GM18507 (cell line): ENCODE measurements at regions not wholly inside any gene's neighbourhood (a gene's known extent, or its start where the extent isn't known, plus 50 kb on each side); places are given as distances from the start of the nearest gene placed in this dataset.
A peak's percentile ranks its signal among the peaks of the same experiment; 100 is the strongest.
"Not testable (repeated sequence)": the region's sequence is repeated elsewhere in the genome, so short reads cannot be mapped to it uniquely, and the experiment has no call there.

ENCODE experiments used
- DNase-seq: peaks from one replicate; pipeline ENCODE4 v3.0.0; 2011; ENCODE audit warnings: low read depth; ENCODE audit not compliant: insufficient read length; ENCODE audit errors: extremely low spot score
- FAIRE-seq: peaks from 2 replicates; lab custom pipeline; 2011; peaks lifted over from hg19 to GRCh38; lab: Jason Lieb, UNC

GRCh38 chr9:85487872-85488271 is 253.9 kb downstream of the AGTPBP1 start:
- no peak for DNase-seq

GRCh38 chr9:85484235-85484634 is 257.5 kb downstream of the AGTPBP1 start:
- FAIRE-seq (no peak), DNase-seq (no peak)

More at GRCh38 chr9:85487872-85488271, 253.9 kb downstream of the AGTPBP1 start:
- no peak for FAIRE-seq

- no peak for DNase-seq
- no peak for FAIRE-seq
These were observed 258.5 kb downstream of the AGTPBP1 start for GRCh38 chr9:85483208-85483607.

GRCh38 chr9:85479305-85479704 is 262.4 kb downstream of the AGTPBP1 start:
- DNase-seq (no peak), FAIRE-seq (no peak)

- no peak for DNase-seq
- FAIRE-seq, result no peak
These were observed 262.9 kb downstream of the AGTPBP1 start for GRCh38 chr9:85478847-85479246.

- FAIRE-seq, result not testable (repeated sequence)
These were observed 266.9 kb downstream of the AGTPBP1 start for GRCh38 chr9:85474896-85475295.

GRCh38 chr9:85471791-85472190 is 270.0 kb downstream of the AGTPBP1 start:
- no peak for FAIRE-seq

More at GRCh38 chr9:85474896-85475295, 266.9 kb downstream of the AGTPBP1 start:
- DNase-seq, result not testable (repeated sequence)

GRCh38 chr9:85469041-85469440 is 272.7 kb downstream of the AGTPBP1 start:
- FAIRE-seq, result no peak
- DNase-seq, result no peak

More at GRCh38 chr9:85471791-85472190, 270.0 kb downstream of the AGTPBP1 start:
- no peak for DNase-seq

GRCh38 chr9:85466834-85467233 is 274.9 kb downstream of the AGTPBP1 start:
- FAIRE-seq, result no peak

GRCh38 chr9:85458114-85458864 is 283.5 kb downstream of the AGTPBP1 start:
- not testable (repeated sequence) for DNase-seq, FAIRE-seq

More at GRCh38 chr9:85466834-85467233, 274.9 kb downstream of the AGTPBP1 start:
- DNase-seq, result no peak

GRCh38 chr9:85453850-85454249 is 287.9 kb downstream of the AGTPBP1 start:
- no peak for FAIRE-seq
- DNase-seq, result no peak

GRCh38 chr9:85452841-85453240 is 288.9 kb downstream of the AGTPBP1 start:
- no peak for FAIRE-seq

GRCh38 chr9:85451680-85452079 is 290.1 kb downstream of the AGTPBP1 start:
- FAIRE-seq (no peak), DNase-seq (no peak)

More at GRCh38 chr9:85452841-85453240, 288.9 kb downstream of the AGTPBP1 start:
- no peak for DNase-seq

GRCh38 chr9:85445887-85446286 is 295.9 kb downstream of the AGTPBP1 start:
- DNase-seq (no peak), FAIRE-seq (no peak)

- FAIRE-seq, result no peak
- DNase-seq, result no peak
These were observed 297.5 kb downstream of the AGTPBP1 start for GRCh38 chr9:85444243-85444642.

- DNase-seq (no peak), FAIRE-seq (no peak)
These were observed 298.6 kb downstream of the AGTPBP1 start for GRCh38 chr9:85443190-85443598.

GRCh38 chr9:85439791-85440190 is 302.0 kb downstream of the AGTPBP1 start:
- DNase-seq, result no peak
- no peak for FAIRE-seq

GRCh38 chr9:85433956-85434355 is 307.8 kb downstream of the AGTPBP1 start:
- peak; percentile 24 for FAIRE-seq

GRCh38 chr9:85433551-85433950 is 308.2 kb downstream of the AGTPBP1 start:
- not testable (repeated sequence) for FAIRE-seq, DNase-seq

More at GRCh38 chr9:85433956-85434355, 307.8 kb downstream of the AGTPBP1 start:
- DNase-seq, result not testable (repeated sequence)

- DNase-seq, result no peak
- no peak for FAIRE-seq
These were observed 308.7 kb downstream of the AGTPBP1 start for GRCh38 chr9:85433046-85433445.

GRCh38 chr9:85432599-85432998 is 309.2 kb downstream of the AGTPBP1 start:
- DNase-seq (no peak), FAIRE-seq (no peak)
